H1 (cell line): ENCODE measurements at regions not wholly inside any gene's neighbourhood (a gene's known extent, or its start where the extent isn't known, plus 50 kb on each side); places are given as distances from the start of the nearest gene placed in this dataset.

ENCODE experiments used
- CTCF ChIA-PET: fragments of 300-600 bp; sonication (Branson Sonifier 250); formaldehyde crosslinking; loops from one replicate; lab custom pipeline; 2021; ENCODE audit not compliant: partially characterized antibody; lab: Charles Lee
- POLR2A ChIA-PET: fragments of 300-600 bp; sonication (Branson Sonifier 250); formaldehyde crosslinking; loops from one replicate; lab custom pipeline; 2021; ENCODE audit warnings: inconsistent platforms; ENCODE audit not compliant: partially characterized antibody; lab: Charles Lee
- DNase-seq, 2 experiments: peaks; one replicate each; pipeline versions ENCODE4 v3.0.0 to v3.0.0-alpha.2; 2010 to 2022; ENCODE audit warnings: low spot score in 2 of 2, low read depth in 1 of 2, mixed read lengths in 1 of 2
- FAIRE-seq: peaks from 2 replicates; lab custom pipeline; 2011; peaks lifted over from hg19 to GRCh38; lab: Jason Lieb, UNC
- H2AFZ ChIP-seq: 2 replicates; pipeline ENCODE4 v1.8.1; 2012; ENCODE audit warnings: low read length, inconsistent platforms
- H2AK5ac ChIP-seq: 2 replicates; pipeline ENCODE4 v1.6.1; 2013; ENCODE audit warnings: low read depth, low read length
- H2BK120ac ChIP-seq: replicated peaks from 2 replicates; pipeline ENCODE3; 2013; ENCODE audit warnings: low read depth, low read length, inconsistent platforms
- H2BK12ac ChIP-seq: 2 replicates; pipeline ENCODE4 v1.6.1; 2013; ENCODE audit warnings: low read depth, low read length
- H2BK15ac ChIP-seq: 2 replicates; pipeline ENCODE4 v1.6.1; 2013; ENCODE audit warnings: low read length
- H2BK20ac ChIP-seq: 2 replicates; pipeline ENCODE4 v1.6.1; 2013; ENCODE audit warnings: low read length
- H2BK5ac ChIP-seq: 2 replicates; pipeline ENCODE4 v1.6.1; 2013; ENCODE audit warnings: low read depth, low read length
- H3K14ac ChIP-seq: 2 replicates; pipeline ENCODE4 v1.6.1; 2013; ENCODE audit warnings: inconsistent platforms; ENCODE audit not compliant: insufficient read length
- H3K18ac ChIP-seq: 2 replicates; pipeline ENCODE4 v1.6.1; 2013; ENCODE audit warnings: low read length; ENCODE audit errors: extremely low read depth
- H3K23ac ChIP-seq: 2 replicates; pipeline ENCODE4 v1.6.1; 2013; ENCODE audit warnings: inconsistent platforms; ENCODE audit not compliant: insufficient read length
- H3K23me2 ChIP-seq: 2 replicates; pipeline ENCODE4 v1.6.1; 2013; ENCODE audit warnings: low read depth, low read length
- H3K27ac ChIP-seq: 2 replicates; pipeline ENCODE4 v1.6.1; 2011; ENCODE audit warnings: low read depth, low read length, inconsistent platforms
- H3K27me3 ChIP-seq, 4 experiments: replicated peaks in 1 of 4; 1 replicate in 1 of 4; 2 replicates in 3 of 4; pipeline versions ENCODE4 v1.6.1 to v1.8.1; 2011 to 2013; ENCODE audit warnings: low read length in 3 of 4, mild to moderate bottlenecking in 3 of 4, inconsistent platforms in 2 of 4, mixed read lengths in 2 of 4, moderate library complexity in 1 of 4; ENCODE audit not compliant: control insufficient read depth in 3 of 4, insufficient read depth in 3 of 4; ENCODE audit errors: extremely low read depth in 1 of 4
- H3K36me3 ChIP-seq, 4 experiments: 2 replicates each; pipeline versions ENCODE4 v1.6.1 to v1.8.1; 2011 to 2013; ENCODE audit warnings: mild to moderate bottlenecking in 4 of 4, low read length in 3 of 4, moderate library complexity in 2 of 4, control low read depth in 1 of 4, inconsistent platforms in 1 of 4; ENCODE audit not compliant: insufficient read depth in 4 of 4, control insufficient read depth in 2 of 4
- H3K4ac ChIP-seq: replicated peaks from 2 replicates; pipeline ENCODE3; 2013; ENCODE audit warnings: low read length, low read depth, mixed read lengths, inconsistent platforms; ENCODE audit not compliant: insufficient read length
- H3K4me1 ChIP-seq, 4 experiments: replicated peaks in 1 of 4; 1 replicate in 1 of 4; 2 replicates in 3 of 4; pipeline versions ENCODE4 v1.6.1 to v1.8.1; 2011 to 2013; ENCODE audit warnings: low read length in 3 of 4, inconsistent platforms in 2 of 4, mixed read lengths in 1 of 4; ENCODE audit not compliant: insufficient read depth in 4 of 4, control insufficient read depth in 3 of 4
- H3K4me2 ChIP-seq, 2 experiments: 2 replicates each; pipeline versions ENCODE4 v1.6.1 to v1.8.1; 2011 to 2013; ENCODE audit warnings: low read depth in 2 of 2, low read length in 2 of 2, control low read depth in 1 of 2, inconsistent platforms in 1 of 2, mild to moderate bottlenecking in 1 of 2; ENCODE audit not compliant: insufficient read depth in 1 of 2
- H3K4me3 ChIP-seq, 4 experiments: fragments of 200-600, 300-600 bp in 1 of 4; sonication (generic), shearing (Covaris generic), sonication (Bioruptor Twin) in 1 of 4; 2 replicates each; pipeline versions ENCODE4 v1.5.1 to v1.8.1; 2011 to 2016; ENCODE audit warnings: low read length in 4 of 4, low read depth in 3 of 4, control low read depth in 2 of 4, inconsistent platforms in 2 of 4, mild to moderate bottlenecking in 2 of 4, mixed read lengths in 1 of 4, moderate library complexity in 1 of 4; ENCODE audit not compliant: insufficient read depth in 2 of 4; ENCODE audit errors: extremely low read depth in 1 of 4
- H3K56ac ChIP-seq: replicated peaks from 2 replicates; pipeline ENCODE3; 2013; ENCODE audit warnings: low read depth, mild to moderate bottlenecking, mixed read lengths, low read length, inconsistent platforms; ENCODE audit not compliant: insufficient read length
- H3K79me1 ChIP-seq: 2 replicates; pipeline ENCODE4 v1.6.1; 2013; ENCODE audit warnings: low read depth, low read length, control low read depth
- H3K79me2 ChIP-seq, 2 experiments: 2 replicates each; pipeline versions ENCODE4 v1.6.1 to v1.8.1; 2012 to 2013; ENCODE audit warnings: low read length in 2 of 2, mild to moderate bottlenecking in 2 of 2, inconsistent platforms in 1 of 2; ENCODE audit not compliant: insufficient read depth in 2 of 2, control insufficient read depth in 1 of 2
- H3K9ac ChIP-seq, 4 experiments: replicated peaks in 1 of 4; 1 replicate in 1 of 4; 2 replicates in 3 of 4; pipeline versions ENCODE4 v1.6.1 to v1.8.1; 2011 to 2013; ENCODE audit warnings: low read depth in 3 of 4, low read length in 3 of 4, control low read depth in 2 of 4, mild to moderate bottlenecking in 2 of 4, moderate library complexity in 2 of 4, inconsistent platforms in 1 of 4; ENCODE audit errors: extremely low read depth in 1 of 4
- H3K9me3 ChIP-seq, 2 experiments: 2 replicates each; pipeline versions ENCODE4 v1.6.1 to v1.8.1; 2012 to 2013; ENCODE audit warnings: mild to moderate bottlenecking in 2 of 2, moderate library complexity in 2 of 2, control low read depth in 1 of 2, inconsistent platforms in 1 of 2, low read depth in 1 of 2, low read length in 1 of 2, mixed read lengths in 1 of 2; ENCODE audit not compliant: insufficient read depth in 2 of 2
- H4K20me1 ChIP-seq, 2 experiments: replicated peaks in 1 of 2; 2 replicates each; pipeline versions ENCODE3 to v1.8.1; 2011 to 2013; ENCODE audit warnings: inconsistent platforms in 2 of 2, low read length in 2 of 2, mild to moderate bottlenecking in 1 of 2; ENCODE audit not compliant: insufficient read depth in 2 of 2, control insufficient read depth in 1 of 2
- H4K5ac ChIP-seq: 2 replicates; pipeline ENCODE4 v1.6.1; 2013; ENCODE audit warnings: low read length, low read depth, mixed read lengths, inconsistent platforms; ENCODE audit not compliant: insufficient read length
- H4K8ac ChIP-seq: 2 replicates; pipeline ENCODE4 v1.8.0; 2013; ENCODE audit warnings: mild to moderate bottlenecking, moderate library complexity, low read length, inconsistent platforms; ENCODE audit not compliant: insufficient read depth; ENCODE audit errors: extremely low read depth
- H4K91ac ChIP-seq: replicated peaks from 2 replicates; pipeline ENCODE3; 2013; ENCODE audit warnings: low read length, mixed read lengths, inconsistent platforms; ENCODE audit not compliant: insufficient read length
- BRCA1 ChIP-seq: IDR thresholded peaks from 2 replicates; pipeline ENCODE4 v1.6.1; 2012; ENCODE audit warnings: low read depth, low read length, improper control_type of control experiment
- HDAC2 ChIP-seq, 2 experiments: fragments of 300-600 bp in 1 of 2; sonication (generic) in 1 of 2; IDR thresholded peaks; 2 replicates each; pipeline ENCODE4 v1.6.1; 2011 to 2012; ENCODE audit warnings: low read depth in 2 of 2, low read length in 2 of 2, mild to moderate bottlenecking in 2 of 2, moderate library complexity in 2 of 2, borderline replicate concordance in 1 of 2, inconsistent platforms in 1 of 2
- KDM1A ChIP-seq: fragments of 200-600, 300-600 bp; sonication (generic); IDR thresholded peaks from 2 replicates; pipeline ENCODE4 v1.7.1; 2016; ENCODE audit warnings: mild to moderate bottlenecking, low read length, borderline replicate concordance
- KDM4A ChIP-seq: IDR thresholded peaks from one replicate; pipeline ENCODE4 v1.7.1; 2012; ENCODE audit warnings: low read depth, mild to moderate bottlenecking, moderate library complexity, low read length, inconsistent platforms; ENCODE audit not compliant: severe bottlenecking
- KDM5A ChIP-seq: fragments of 200-600 bp; IDR thresholded peaks from 2 replicates; pipeline ENCODE4 v1.7.1; 2012; ENCODE audit warnings: mild to moderate bottlenecking, low read length, inconsistent platforms, mixed read lengths
- MAFK ChIP-seq: IDR thresholded peaks from 2 replicates; pipeline ENCODE4 v1.6.1; 2012; ENCODE audit warnings: low read depth, mild to moderate bottlenecking, improper control_type of control experiment, low read length
- SIN3A ChIP-seq, 2 experiments: IDR thresholded peaks in 1 of 2; conservative IDR thresholded peaks in 1 of 2; 2 replicates each; pipeline ENCODE4 v1.6.1; 2011 to 2012; ENCODE audit warnings: low read length in 2 of 2, improper control_type of control experiment in 1 of 2, low read depth in 1 of 2, mild to moderate bottlenecking in 1 of 2
- SIRT6 ChIP-seq: IDR thresholded peaks from one replicate; pipeline ENCODE4 v1.7.1; 2012; ENCODE audit warnings: low read length, inconsistent platforms
- SP2 ChIP-seq: IDR thresholded peaks from 2 replicates; pipeline ENCODE4 v1.6.1; 2012; ENCODE audit warnings: mild to moderate bottlenecking, low read length, inconsistent platforms
- SP4 ChIP-seq: IDR thresholded peaks from 2 replicates; pipeline ENCODE4 v1.6.1; 2012; ENCODE audit warnings: low read length, inconsistent platforms
- SUZ12 ChIP-seq: fragments of 200-600 bp; sonication (generic); IDR thresholded peaks from 2 replicates; pipeline ENCODE4 v1.6.1; 2012; ENCODE audit warnings: mild to moderate bottlenecking, inconsistent platforms, low read length, moderate library complexity, mixed read lengths
- WGBS, 2 experiments: shearing (Covaris generic) in 1 of 2; methylation state at CpG; one replicate each; pipeline versions ENCODE4 v1.1.6 to v1.1.7; 2013 to 2015; ENCODE audit warnings: low lambda C conversion rate in 2 of 2, mixed read lengths in 2 of 2, inconsistent platforms in 1 of 2, low coverage in 1 of 2, missing lambda C conversion rate in 1 of 2; ENCODE audit not compliant: insufficient replicate concordance in 2 of 2, insufficient coverage in 1 of 2, insufficient read length in 1 of 2; ENCODE audit errors: extremely low coverage in 1 of 2, missing lambda C conversion rate in 1 of 2; 5-methylcytosine and 5-hydroxymethylcytosine counted together
- TF ChIP-seq, protein P1 (sequence below): IDR thresholded peaks from 2 replicates; pipeline ENCODE4 v1.6.1; 2012; ENCODE audit warnings: low read length, inconsistent platforms
- TF ChIP-seq, protein P2 (sequence below): IDR thresholded peaks from 2 replicates; pipeline ENCODE4 v1.6.1; 2011; ENCODE audit warnings: low read depth, mild to moderate bottlenecking, low read length; ENCODE audit not compliant: insufficient read depth

GRCh38 chr12:89279499-89279898 is 72.8 kb downstream of the DUSP6 start:
- H3K27me3 ChIP-seq: no peaks in the 10 kb centered on the region
- H2AFZ ChIP-seq: no peak overlapping the region
- H3K4me1 ChIP-seq: no peaks in the 10 kb centered on the region
- no peak overlapping the region for H3K4me2 ChIP-seq
- H3K23ac ChIP-seq: no peak overlapping the region
- no peak overlapping the region for H3K56ac ChIP-seq
- no peak overlapping the region for H4K91ac ChIP-seq
- H4K20me1 ChIP-seq: no peaks in the 10 kb centered on the region
- H2BK15ac ChIP-seq: no peak overlapping the region
- ChIA-PET POLR2A (no interaction called here), CTCF (no interaction called here)
- H2BK120ac ChIP-seq: no peak overlapping the region
- H2BK5ac ChIP-seq: no peak overlapping the region
- DNase-seq (no peak), FAIRE-seq (no peak)
- H3K27ac ChIP-seq: no peak overlapping the region
- H3K14ac ChIP-seq: no peak overlapping the region
- no peaks in the 10 kb centered on the region for H3K79me2 ChIP-seq
- H3K36me3 ChIP-seq: no peaks in the 10 kb centered on the region
- no peaks in the 10 kb centered on the region for H3K23me2 ChIP-seq
- no peak overlapping the region for H3K4ac ChIP-seq
- H3K4me3 ChIP-seq: no peak overlapping the region
- H2AK5ac ChIP-seq: no peak overlapping the region
- H3K79me1 ChIP-seq: no peaks in the 10 kb centered on the region
- H3K18ac ChIP-seq: no peak overlapping the region
- H3K9me3 ChIP-seq: no peaks in the 10 kb centered on the region
- no peak overlapping the region for H4K8ac ChIP-seq
- H3K9ac ChIP-seq: no peak overlapping the region
- WGBS, 2 experiments: 95% methylated on average over 4 of the region's 4 CpGs; no CpG with 5 or more reads in 1 of the 2 experiments
- H4K5ac ChIP-seq: no peak overlapping the region
- H2BK12ac ChIP-seq: no peak overlapping the region
- H2BK20ac ChIP-seq: no peak overlapping the region
- no peak for TF ChIP-seq SUZ12
- TF ChIP-seq SP2: no peak
- no peak for TF ChIP-seq SIRT6
- TF ChIP-seq KDM5A: no peak
- TF ChIP-seq, protein P1, sequence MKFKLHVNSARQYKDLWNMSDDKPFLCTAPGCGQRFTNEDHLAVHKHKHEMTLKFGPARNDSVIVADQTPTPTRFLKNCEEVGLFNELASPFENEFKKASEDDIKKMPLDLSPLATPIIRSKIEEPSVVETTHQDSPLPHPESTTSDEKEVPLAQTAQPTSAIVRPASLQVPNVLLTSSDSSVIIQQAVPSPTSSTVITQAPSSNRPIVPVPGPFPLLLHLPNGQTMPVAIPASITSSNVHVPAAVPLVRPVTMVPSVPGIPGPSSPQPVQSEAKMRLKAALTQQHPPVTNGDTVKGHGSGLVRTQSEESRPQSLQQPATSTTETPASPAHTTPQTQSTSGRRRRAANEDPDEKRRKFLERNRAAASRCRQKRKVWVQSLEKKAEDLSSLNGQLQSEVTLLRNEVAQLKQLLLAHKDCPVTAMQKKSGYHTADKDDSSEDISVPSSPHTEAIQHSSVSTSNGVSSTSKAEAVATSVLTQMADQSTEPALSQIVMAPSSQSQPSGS: no peak
- TF ChIP-seq SIN3A (conservative IDR thresholded peaks at IDR 0.05 in 1 of 2, IDR thresholded peaks at IDR 0.05 in 1 of 2; ENCODE audit: low read depth in 1 of 2, low read length in 2 of 2): no peak
- no peak for TF ChIP-seq HDAC2 (IDR thresholded peaks at IDR 0.05; ENCODE audit: borderline replicate concordance in 1 of 2, low read depth in 2 of 2, low read length in 2 of 2)
- TF ChIP-seq BRCA1: no peak
- TF ChIP-seq MAFK: no peak
- TF ChIP-seq, protein P2, sequence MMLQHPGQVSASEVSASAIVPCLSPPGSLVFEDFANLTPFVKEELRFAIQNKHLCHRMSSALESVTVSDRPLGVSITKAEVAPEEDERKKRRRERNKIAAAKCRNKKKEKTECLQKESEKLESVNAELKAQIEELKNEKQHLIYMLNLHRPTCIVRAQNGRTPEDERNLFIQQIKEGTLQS: no peak
- no peak for TF ChIP-seq KDM1A
- TF ChIP-seq KDM4A: no peak
- TF ChIP-seq SP4: no peak
